ENCODE measurements at regions not wholly inside any gene's neighbourhood (a gene's known extent, or its start where the extent isn't known, plus 50 kb on each side); places are given as distances from the start of the nearest gene placed in this dataset.

DNA sequence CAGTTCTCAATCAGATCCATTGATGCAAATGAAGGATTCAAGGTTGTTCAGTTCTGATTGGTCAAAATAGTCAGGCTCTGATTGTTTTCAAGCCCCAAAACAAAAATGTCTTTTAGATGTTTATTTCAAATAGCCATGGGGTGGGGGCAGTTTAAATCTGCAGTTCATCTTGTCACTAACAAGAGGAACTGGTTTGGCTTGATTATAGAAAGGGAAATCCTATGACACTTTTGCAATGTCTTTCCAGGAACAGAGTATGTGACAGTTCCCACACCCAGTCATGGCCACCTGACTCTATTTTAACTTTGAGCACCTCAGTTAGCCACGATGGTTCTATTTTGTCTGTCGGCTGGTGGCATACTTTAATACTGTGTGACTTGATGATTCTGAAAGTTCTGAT is 1544.1 kb downstream of the PLA2G4A start:
- ATAC-seq (ENCODE audit: low read depth), result no peak
- Mint-ChIP-seq H3K4me3 (no peak overlapping the region), H3K27ac (no peak overlapping the region), H3K4me1 (no peaks in the 10 kb centered on the region), H3K36me3 (ENCODE audit: low read depth) (no peaks in the 10 kb centered on the region), H3K27me3 (no peaks in the 10 kb centered on the region), H3K9me3 (peaks cover 5% of the 10 kb centered on the region)
- POLR2A ChIA-PET, result no interaction called here
- TF ChIP-seq, protein P1, sequence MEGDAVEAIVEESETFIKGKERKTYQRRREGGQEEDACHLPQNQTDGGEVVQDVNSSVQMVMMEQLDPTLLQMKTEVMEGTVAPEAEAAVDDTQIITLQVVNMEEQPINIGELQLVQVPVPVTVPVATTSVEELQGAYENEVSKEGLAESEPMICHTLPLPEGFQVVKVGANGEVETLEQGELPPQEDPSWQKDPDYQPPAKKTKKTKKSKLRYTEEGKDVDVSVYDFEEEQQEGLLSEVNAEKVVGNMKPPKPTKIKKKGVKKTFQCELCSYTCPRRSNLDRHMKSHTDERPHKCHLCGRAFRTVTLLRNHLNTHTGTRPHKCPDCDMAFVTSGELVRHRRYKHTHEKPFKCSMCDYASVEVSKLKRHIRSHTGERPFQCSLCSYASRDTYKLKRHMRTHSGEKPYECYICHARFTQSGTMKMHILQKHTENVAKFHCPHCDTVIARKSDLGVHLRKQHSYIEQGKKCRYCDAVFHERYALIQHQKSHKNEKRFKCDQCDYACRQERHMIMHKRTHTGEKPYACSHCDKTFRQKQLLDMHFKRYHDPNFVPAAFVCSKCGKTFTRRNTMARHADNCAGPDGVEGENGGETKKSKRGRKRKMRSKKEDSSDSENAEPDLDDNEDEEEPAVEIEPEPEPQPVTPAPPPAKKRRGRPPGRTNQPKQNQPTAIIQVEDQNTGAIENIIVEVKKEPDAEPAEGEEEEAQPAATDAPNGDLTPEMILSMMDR (IDR thresholded peaks at IDR 0.05), result no peak
- intact Hi-C loops (cut with micrococcal nuclease), result no loop called here
- no peak for DNase-seq
- CTCF ChIA-PET, result no interaction called here

DNA sequence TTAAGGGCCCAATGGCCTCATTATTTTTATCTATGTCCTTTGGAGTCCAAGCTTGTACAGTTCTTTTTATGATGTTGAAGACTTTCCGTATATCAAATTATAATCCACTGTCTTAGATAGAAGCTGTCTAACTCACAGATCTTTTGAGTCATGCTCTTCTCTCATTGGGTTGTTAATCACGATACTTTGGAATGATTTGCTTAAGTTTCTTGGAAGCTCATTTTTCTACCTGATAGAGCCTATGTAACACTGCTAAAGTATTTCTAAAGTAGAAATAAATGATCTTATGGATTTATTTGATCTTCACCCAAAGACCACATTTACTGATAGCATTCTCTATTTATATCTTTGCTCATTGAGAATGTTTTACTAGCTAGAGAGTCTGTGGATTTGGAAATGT is 1554.1 kb downstream of the PLA2G4A start:
- Mint-ChIP-seq H3K4me1 (no peaks in the 10 kb centered on the region), H3K27me3 (no peaks in the 10 kb centered on the region), H3K4me3 (no peak overlapping the region), H3K9me3 (peaks cover 4% of the 10 kb centered on the region), H3K27ac (no peak overlapping the region), H3K36me3 (ENCODE audit: low read depth) (no peaks in the 10 kb centered on the region)
- intact Hi-C loops (cut with micrococcal nuclease), result no loop called here
- TF ChIP-seq, protein P1 (IDR thresholded peaks at IDR 0.05), result no peak
- CTCF ChIA-PET, result no interaction called here
- no peak for DNase-seq
- POLR2A ChIA-PET, result no interaction called here
- no peak for ATAC-seq (ENCODE audit: low read depth)

DNA sequence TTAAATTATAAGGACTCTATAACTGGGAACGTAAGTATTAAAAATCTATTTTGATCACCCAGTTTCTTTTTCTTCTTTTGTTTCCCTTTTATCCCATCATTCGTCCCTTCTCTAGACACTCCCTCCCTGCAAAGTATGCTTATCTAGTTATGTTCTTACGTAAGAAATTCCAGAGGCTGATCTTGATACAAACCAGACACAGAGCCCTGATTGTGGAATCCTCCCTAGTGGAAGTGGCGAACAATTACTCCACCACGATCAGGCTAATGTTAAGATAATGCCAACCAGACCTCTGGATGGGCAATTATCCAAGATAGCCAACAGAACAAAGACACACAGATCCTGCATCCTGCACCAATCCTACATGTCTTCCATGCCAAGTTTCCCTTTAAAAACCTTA is 1557.4 kb downstream of the PLA2G4A start:
- TF ChIP-seq, protein P1 (IDR thresholded peaks at IDR 0.05), result no peak

DNA sequence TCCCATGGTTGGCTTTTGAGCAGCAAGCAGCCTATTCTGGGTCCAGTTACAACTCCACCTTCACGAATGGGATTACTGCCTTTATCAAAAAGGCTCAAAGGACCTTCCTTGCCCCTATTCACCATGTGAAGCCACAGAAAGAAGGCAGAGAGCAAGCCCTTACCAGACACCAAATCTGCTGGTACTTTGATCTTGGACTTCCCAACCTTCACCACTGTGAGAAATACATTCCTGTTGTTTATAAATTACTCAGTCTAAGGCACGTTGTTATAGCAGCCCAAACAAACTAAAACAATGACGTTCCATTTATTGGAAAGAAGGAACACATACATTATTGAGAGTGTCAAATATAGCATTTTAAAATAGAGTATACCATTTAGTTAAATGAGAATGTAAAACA is 1557.9 kb downstream of the PLA2G4A start:
- ATAC-seq (ENCODE audit: low read depth), result no peak
- no peak for DNase-seq
- no peak overlapping the region for H3K27ac Mint-ChIP-seq
- intact Hi-C loops (cut with micrococcal nuclease), result no loop called here
- no peak overlapping the region for H3K4me3 Mint-ChIP-seq
- CTCF ChIA-PET, result no interaction called here
- TF ChIP-seq, protein P1 (IDR thresholded peaks at IDR 0.05), result no peak
- no peaks in the 10 kb centered on the region for H3K36me3 Mint-ChIP-seq (ENCODE audit: low read depth)
- no peaks in the 10 kb centered on the region for H3K27me3 Mint-ChIP-seq
- peaks cover 10% of the 10 kb centered on the region for H3K9me3 Mint-ChIP-seq
- POLR2A ChIA-PET, result no interaction called here
- no peaks in the 10 kb centered on the region for H3K4me1 Mint-ChIP-seq

More for the DNA sequence above, 1557.4 kb downstream of the PLA2G4A start:
- ATAC-seq (ENCODE audit: low read depth) (no peak), DNase-seq (no peak)
- Mint-ChIP-seq H3K27ac (no peak overlapping the region), H3K36me3 (ENCODE audit: low read depth) (no peaks in the 10 kb centered on the region), H3K4me3 (no peak overlapping the region), H3K4me1 (no peaks in the 10 kb centered on the region), H3K9me3 (peaks cover 10% of the 10 kb centered on the region), H3K27me3 (no peaks in the 10 kb centered on the region)
- CTCF ChIA-PET, result no interaction called here
- POLR2A ChIA-PET, result no interaction called here
- intact Hi-C loops (cut with micrococcal nuclease), result no loop called here

DNA sequence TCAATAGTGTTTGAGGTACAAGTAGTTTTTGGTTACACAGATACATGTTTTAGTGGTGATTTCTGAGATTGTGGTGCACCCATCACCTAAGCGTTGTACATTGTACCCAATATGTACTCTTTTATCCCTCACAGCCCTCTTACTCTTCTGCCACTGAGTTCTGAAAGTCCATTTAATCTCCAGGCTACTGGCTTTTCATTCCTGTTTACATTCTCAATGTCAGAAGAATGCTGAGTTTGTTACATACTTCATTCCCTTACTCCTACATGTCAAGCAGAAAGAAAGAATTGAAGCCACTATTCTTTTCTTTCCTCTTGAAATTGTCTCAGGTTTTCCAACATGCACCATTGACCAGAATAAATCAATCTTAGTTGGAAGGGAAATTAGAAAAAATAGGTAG is 1565.9 kb downstream of the PLA2G4A start:
- ChIA-PET CTCF (no interaction called here), POLR2A (no interaction called here)
- H3K9me3 Mint-ChIP-seq, result peaks cover 12% of the 10 kb centered on the region
- H3K27ac Mint-ChIP-seq, result no peak overlapping the region
- H3K27me3 Mint-ChIP-seq, result no peaks in the 10 kb centered on the region
- no peak overlapping the region for H3K4me3 Mint-ChIP-seq
- no peak for ATAC-seq (ENCODE audit: low read depth)
- no peak for DNase-seq
- H3K36me3 Mint-ChIP-seq (ENCODE audit: low read depth), result no peaks in the 10 kb centered on the region
- TF ChIP-seq, protein P1 (IDR thresholded peaks at IDR 0.05), result no peak
- no peaks in the 10 kb centered on the region for H3K4me1 Mint-ChIP-seq
- intact Hi-C loops (cut with micrococcal nuclease), result no loop called here

Data from activated B cell treated with CpG ODN at 0.5 μM for 24 hours (primary cell).